ENCODE measurements at regions not wholly inside any gene's neighbourhood (a gene's known extent, or its start where the extent isn't known, plus 50 kb on each side); places are given as distances from the start of the nearest gene placed in this dataset.
"Not testable (repeated sequence)": the region's sequence is repeated elsewhere in the genome, so short reads cannot be mapped to it uniquely, and the experiment has no call there.

GRCh38 chr5:54793468-54794134, 191.8 kb downstream of the ESM1 start:
- Histone ChIP-seq H3K9me3 (ENCODE audit: control insufficient read depth, insufficient read depth, low read length) (no peaks in the 10 kb centered on the region), H3K27ac (ENCODE audit: low read length) (no peak overlapping the region), H3K4me3 (ENCODE audit: low read length) (no peak overlapping the region), H3K4me1 (ENCODE audit: control insufficient read depth, insufficient read depth, low read length) (no peaks in the 10 kb centered on the region), H3K27me3 (ENCODE audit: control insufficient read depth, insufficient read depth, low read length) (no peaks in the 10 kb centered on the region), H3K36me3 (ENCODE audit: control insufficient read depth, insufficient read depth, low read length) (no peaks in the 10 kb centered on the region)
- DNase-seq (ENCODE audit: low read depth, low spot score), result no peak
- no CpG with 5 or more reads among the region's 4 CpGs for WGBS (ENCODE audit: insufficient coverage, insufficient read length)

GRCh38 chr5:54792611-54793404, 192.6 kb downstream of the ESM1 start:
- Histone ChIP-seq H3K4me3 (ENCODE audit: low read length) (no peak overlapping the region), H3K36me3 (ENCODE audit: control insufficient read depth, insufficient read depth, low read length) (no peaks in the 10 kb centered on the region), H3K4me1 (ENCODE audit: control insufficient read depth, insufficient read depth, low read length) (no peaks in the 10 kb centered on the region), H3K27ac (ENCODE audit: low read length) (no peak overlapping the region), H3K27me3 (ENCODE audit: control insufficient read depth, insufficient read depth, low read length) (no peaks in the 10 kb centered on the region), H3K9me3 (ENCODE audit: control insufficient read depth, insufficient read depth, low read length) (no peaks in the 10 kb centered on the region)
- WGBS (ENCODE audit: insufficient coverage, insufficient read length), result no CpG with 5 or more reads among the region's 2 CpGs
- no peak for DNase-seq (ENCODE audit: low read depth, low spot score)

GRCh38 chr5:54787910-54788309, 197.5 kb downstream of the ESM1 start:
- H3K9me3 ChIP-seq (ENCODE audit: control insufficient read depth, insufficient read depth, low read length); H3K4me1 ChIP-seq (ENCODE audit: control insufficient read depth, insufficient read depth, low read length); H3K27ac ChIP-seq (ENCODE audit: low read length); DNase-seq (ENCODE audit: low read depth, low spot score); H3K36me3 ChIP-seq (ENCODE audit: control insufficient read depth, insufficient read depth, low read length); H3K27me3 ChIP-seq (ENCODE audit: control insufficient read depth, insufficient read depth, low read length); H3K4me3 ChIP-seq (ENCODE audit: low read length): not testable (repeated sequence)
- WGBS (ENCODE audit: insufficient coverage, insufficient read length), result no CpG with 5 or more reads among the region's 3 CpGs

- no peak overlapping the region for H3K4me3 ChIP-seq (ENCODE audit: low read length)
- WGBS (ENCODE audit: insufficient coverage, insufficient read length), result no CpG with 5 or more reads among the region's 9 CpGs
- no peak overlapping the region for H3K27ac ChIP-seq (ENCODE audit: low read length)
- no peaks in the 10 kb centered on the region for H3K27me3 ChIP-seq (ENCODE audit: control insufficient read depth, insufficient read depth, low read length)
- no peaks in the 10 kb centered on the region for H3K9me3 ChIP-seq (ENCODE audit: control insufficient read depth, insufficient read depth, low read length)
- no peak for DNase-seq (ENCODE audit: low read depth, low spot score)
- H3K36me3 ChIP-seq (ENCODE audit: control insufficient read depth, insufficient read depth, low read length), result no peaks in the 10 kb centered on the region
- no peaks in the 10 kb centered on the region for H3K4me1 ChIP-seq (ENCODE audit: control insufficient read depth, insufficient read depth, low read length)
Observed at GRCh38 chr5:54785729-54786591, 199.4 kb downstream of the ESM1 start.

- WGBS (ENCODE audit: insufficient coverage, insufficient read length), result no CpG with 5 or more reads among the region's 2 CpGs
- no peaks in the 10 kb centered on the region for H3K27me3 ChIP-seq (ENCODE audit: control insufficient read depth, insufficient read depth, low read length)
- no peak overlapping the region for H3K27ac ChIP-seq (ENCODE audit: low read length)
- H3K9me3 ChIP-seq (ENCODE audit: control insufficient read depth, insufficient read depth, low read length), result no peaks in the 10 kb centered on the region
- DNase-seq (ENCODE audit: low read depth, low spot score), result no peak
- no peaks in the 10 kb centered on the region for H3K4me1 ChIP-seq (ENCODE audit: control insufficient read depth, insufficient read depth, low read length)
- no peak overlapping the region for H3K4me3 ChIP-seq (ENCODE audit: low read length)
- no peaks in the 10 kb centered on the region for H3K36me3 ChIP-seq (ENCODE audit: control insufficient read depth, insufficient read depth, low read length)
Observed at GRCh38 chr5:54778783-54779182, 206.6 kb downstream of the ESM1 start.

GRCh38 chr5:54775645-54776044, 209.7 kb downstream of the ESM1 start:
- Histone ChIP-seq H3K36me3 (ENCODE audit: control insufficient read depth, insufficient read depth, low read length) (no peaks in the 10 kb centered on the region), H3K9me3 (ENCODE audit: control insufficient read depth, insufficient read depth, low read length) (no peaks in the 10 kb centered on the region)
- DNase-seq (ENCODE audit: low read depth, low spot score), result no peak

GRCh38 chr5:54774281-54775170, 210.9 kb downstream of the ESM1 start:
- H3K36me3 ChIP-seq (ENCODE audit: control insufficient read depth, insufficient read depth, low read length), result no peaks in the 10 kb centered on the region
- H3K9me3 ChIP-seq (ENCODE audit: control insufficient read depth, insufficient read depth, low read length), result no peaks in the 10 kb centered on the region
- WGBS (ENCODE audit: insufficient coverage, insufficient read length), result no CpG with 5 or more reads among the region's 10 CpGs
- H3K4me1 ChIP-seq (ENCODE audit: control insufficient read depth, insufficient read depth, low read length), result no peaks in the 10 kb centered on the region
- H3K27me3 ChIP-seq (ENCODE audit: control insufficient read depth, insufficient read depth, low read length), result no peaks in the 10 kb centered on the region
- no peak for DNase-seq (ENCODE audit: low read depth, low spot score)
- no peak overlapping the region for H3K27ac ChIP-seq (ENCODE audit: low read length)
- H3K4me3 ChIP-seq (ENCODE audit: low read length), result no peak overlapping the region

More at GRCh38 chr5:54775645-54776044, 209.7 kb downstream of the ESM1 start:
- Histone ChIP-seq H3K27ac (ENCODE audit: low read length) (no peak overlapping the region), H3K4me3 (ENCODE audit: low read length) (no peak overlapping the region), H3K4me1 (ENCODE audit: control insufficient read depth, insufficient read depth, low read length) (no peaks in the 10 kb centered on the region), H3K27me3 (ENCODE audit: control insufficient read depth, insufficient read depth, low read length) (no peaks in the 10 kb centered on the region)

- no peak overlapping the region for H3K27ac ChIP-seq (ENCODE audit: low read length)
- DNase-seq (ENCODE audit: low read depth, low spot score), result no peak
- no peaks in the 10 kb centered on the region for H3K4me1 ChIP-seq (ENCODE audit: control insufficient read depth, insufficient read depth, low read length)
- no CpG with 5 or more reads among the region's 2 CpGs for WGBS (ENCODE audit: insufficient coverage, insufficient read length)
- no peaks in the 10 kb centered on the region for H3K36me3 ChIP-seq (ENCODE audit: control insufficient read depth, insufficient read depth, low read length)
- H3K4me3 ChIP-seq (ENCODE audit: low read length), result no peak overlapping the region
- H3K9me3 ChIP-seq (ENCODE audit: control insufficient read depth, insufficient read depth, low read length), result no peaks in the 10 kb centered on the region
- no peaks in the 10 kb centered on the region for H3K27me3 ChIP-seq (ENCODE audit: control insufficient read depth, insufficient read depth, low read length)
Observed at GRCh38 chr5:54772684-54773083, 212.7 kb downstream of the ESM1 start.

- Histone ChIP-seq H3K27me3 (ENCODE audit: control insufficient read depth, insufficient read depth, low read length) (no peaks in the 10 kb centered on the region), H3K4me3 (ENCODE audit: low read length) (no peak overlapping the region), H3K4me1 (ENCODE audit: control insufficient read depth, insufficient read depth, low read length) (no peaks in the 10 kb centered on the region), H3K36me3 (ENCODE audit: control insufficient read depth, insufficient read depth, low read length) (no peaks in the 10 kb centered on the region), H3K9me3 (ENCODE audit: control insufficient read depth, insufficient read depth, low read length) (no peaks in the 10 kb centered on the region), H3K27ac (ENCODE audit: low read length) (no peak overlapping the region)
- no peak for DNase-seq (ENCODE audit: low read depth, low spot score)
- WGBS (ENCODE audit: insufficient coverage, insufficient read length), result no CpG with 5 or more reads among the region's 3 CpGs
Observed at GRCh38 chr5:54772231-54772630, 213.2 kb downstream of the ESM1 start.

GRCh38 chr5:54769746-54770145, 215.6 kb downstream of the ESM1 start:
- Histone ChIP-seq H3K9me3 (ENCODE audit: control insufficient read depth, insufficient read depth, low read length) (no peaks in the 10 kb centered on the region), H3K36me3 (ENCODE audit: control insufficient read depth, insufficient read depth, low read length) (no peaks in the 10 kb centered on the region), H3K4me1 (ENCODE audit: control insufficient read depth, insufficient read depth, low read length) (no peaks in the 10 kb centered on the region), H3K27ac (ENCODE audit: low read length) (no peak overlapping the region), H3K27me3 (ENCODE audit: control insufficient read depth, insufficient read depth, low read length) (no peaks in the 10 kb centered on the region), H3K4me3 (ENCODE audit: low read length) (no peak overlapping the region)
- no CpG with 5 or more reads among the region's 1 CpG for WGBS (ENCODE audit: insufficient coverage, insufficient read length)
- DNase-seq (ENCODE audit: low read depth, low spot score), result no peak
